CD4-positive, alpha-beta memory T cell (primary cell): ENCODE measurements at regions not wholly inside any gene's neighbourhood (a gene's known extent, or its start where the extent isn't known, plus 50 kb on each side); places are given as distances from the start of the nearest gene placed in this dataset.
A peak's percentile ranks its signal among the peaks of the same experiment; 100 is the strongest.

Experiments
- CTCF ChIA-PET: fragments of 350-600 bp; sonication (Branson Sonifier 250); formaldehyde crosslinking; loops from one replicate; lab custom pipeline; 2021; ENCODE audit warnings: inconsistent platforms; ENCODE audit not compliant: partially characterized antibody; lab: Charles Lee
- POLR2A ChIA-PET: fragments of 350-600 bp; sonication (Branson Sonifier 250); formaldehyde crosslinking; loops from one replicate; lab custom pipeline; 2021; ENCODE audit not compliant: partially characterized antibody; lab: Charles Lee
- DNase-seq, 5 donors: peaks; one replicate each; pipeline versions ENCODE4 v3.0.0 to v3.0.0-alpha.2; 2020 to 2022; ENCODE audit warnings: mixed read lengths in 1 of 5
- H3K27ac ChIP-seq: one replicate; pipeline ENCODE4 v1.7.0; 2013; ENCODE audit warnings: low read depth, low read length
- H3K27me3 ChIP-seq: 2 replicates; pipeline ENCODE4 v1.7.0; 2013; ENCODE audit warnings: mild to moderate bottlenecking, low read length, moderate library complexity; ENCODE audit not compliant: insufficient read depth
- H3K36me3 ChIP-seq: 2 replicates; pipeline ENCODE4 v1.7.0; 2013; ENCODE audit warnings: mild to moderate bottlenecking, low read length, moderate library complexity; ENCODE audit not compliant: insufficient read depth
- H3K4me1 ChIP-seq: 2 replicates; pipeline ENCODE4 v1.7.0; 2013; ENCODE audit warnings: mild to moderate bottlenecking, low read length, moderate library complexity; ENCODE audit not compliant: insufficient read depth
- H3K4me3 ChIP-seq, 2 donors: one replicate each; pipeline ENCODE4 v1.7.0; 2013; ENCODE audit warnings: low read length in 2 of 2, mild to moderate bottlenecking in 1 of 2
- H3K9me3 ChIP-seq, 2 donors: one replicate each; pipeline ENCODE4 v1.7.0; 2013; ENCODE audit warnings: low read length in 2 of 2, control low read depth in 1 of 2; ENCODE audit not compliant: control insufficient read depth in 1 of 2
- H3K27ac Mint-ChIP-seq, 7 donors: one replicate each; pipeline ENCODE4 v1.8.0; 2020 to 2021; ENCODE audit warnings: mixed read lengths in 7 of 7, mild to moderate bottlenecking in 6 of 7, inconsistent platforms in 3 of 7, moderate library complexity in 3 of 7
- H3K27me3 Mint-ChIP-seq, 2 donors: one replicate each; pipeline ENCODE4 v1.8.0; 2020 to 2021; ENCODE audit warnings: mixed read lengths in 2 of 2
- H3K36me3 Mint-ChIP-seq, 2 donors: one replicate each; pipeline ENCODE4 v1.8.0; 2020 to 2021; ENCODE audit warnings: mixed read lengths in 2 of 2, inconsistent platforms in 1 of 2, mild to moderate bottlenecking in 1 of 2
- H3K4me1 Mint-ChIP-seq, 4 donors: one replicate each; pipeline ENCODE4 v1.8.0; 2020 to 2021; ENCODE audit warnings: mixed read lengths in 4 of 4, mild to moderate bottlenecking in 1 of 4
- H3K4me3 Mint-ChIP-seq, 8 donors: one replicate each; pipeline ENCODE4 v1.8.0; 2020 to 2021; ENCODE audit warnings: mixed read lengths in 8 of 8, mild to moderate bottlenecking in 7 of 8, moderate library complexity in 6 of 8, inconsistent platforms in 3 of 8
- H3K9me3 Mint-ChIP-seq, 8 donors: one replicate each; pipeline ENCODE4 v1.8.0; 2020 to 2021; ENCODE audit warnings: mixed read lengths in 8 of 8, mild to moderate bottlenecking in 5 of 8, inconsistent platforms in 3 of 8, moderate library complexity in 1 of 8
- intact Hi-C: fragments of 100-400 bp; cut with micrococcal nuclease; formaldehyde crosslinking; loops from one replicate; pipeline ENCODE4 v1.15.1; 2023

GRCh38 chr2:43027097-43027873, 199.1 kb downstream of the ZFP36L2 start:
- no peak overlapping the region for H3K4me3 Mint-ChIP-seq
- no peaks in the 10 kb centered on the region for H3K27me3 Mint-ChIP-seq
- intact Hi-C loops = no loop called here
- H3K36me3 ChIP-seq = no peaks in the 10 kb centered on the region
- ChIA-PET CTCF (no interaction called here), POLR2A (no interaction called here)
- no peaks in the 10 kb centered on the region for H3K27me3 ChIP-seq
- H3K36me3 Mint-ChIP-seq = peaks cover 0 to 3% of the 10 kb centered on the region in 2 donors
- H3K9me3 Mint-ChIP-seq = peaks cover 0 to 6% (median 2%) of the 10 kb centered on the region in 8 donors
- no peak overlapping the region for H3K4me3 ChIP-seq
- H3K27ac ChIP-seq = no peak overlapping the region
- H3K27ac Mint-ChIP-seq = peak overlapping the region in 1 of 7 donors; percentile 17
- no peak for DNase-seq
- no peaks in the 10 kb centered on the region for H3K9me3 ChIP-seq
- peaks cover 4% of the 10 kb centered on the region for H3K4me1 ChIP-seq
- H3K4me1 Mint-ChIP-seq = peaks cover 5 to 13% (median 8%) of the 10 kb centered on the region in 4 donors

- Mint-ChIP-seq H3K4me3 (no peak overlapping the region), H3K9me3 (peaks cover 0 to 11% (median 4%) of the 10 kb centered on the region in 8 donors), H3K27me3 (no peaks in the 10 kb centered on the region), H3K4me1 (peaks cover 4 to 10% (median 7%) of the 10 kb centered on the region in 4 donors), H3K36me3 (peaks cover 0 to 3% of the 10 kb centered on the region in 2 donors), H3K27ac (no peak overlapping the region)
- CTCF ChIA-PET = interaction anchor here (1.6 kb wide), 1 partner anchor 202 kb away, joined by 6 read pairs; no protein-coding TSS in a partner anchor
- Histone ChIP-seq H3K4me1 (peaks cover 3% of the 10 kb centered on the region), H3K9me3 (no peaks in the 10 kb centered on the region), H3K4me3 (no peak overlapping the region), H3K27ac (no peak overlapping the region), H3K36me3 (no peaks in the 10 kb centered on the region), H3K27me3 (no peaks in the 10 kb centered on the region)
- intact Hi-C loops = no loop called here
- no peak for DNase-seq
- POLR2A ChIA-PET = no interaction called here
These were observed 199.8 kb downstream of the ZFP36L2 start for GRCh38 chr2:43026426-43027096.

GRCh38 chr2:43025709-43026295, 200.6 kb downstream of the ZFP36L2 start:
- Histone ChIP-seq H3K4me1 (peaks cover 3% of the 10 kb centered on the region), H3K27me3 (no peaks in the 10 kb centered on the region), H3K36me3 (no peaks in the 10 kb centered on the region), H3K9me3 (no peaks in the 10 kb centered on the region), H3K27ac (no peak overlapping the region), H3K4me3 (no peak overlapping the region)
- ChIA-PET CTCF (interaction anchor here (1.1 to 1.6 kb wide), 2 partner anchors 203 to 459 kb away, joined by 3 to 6 read pairs; no protein-coding TSS in a partner anchor), POLR2A (no interaction called here)
- Mint-ChIP-seq H3K4me3 (no peak overlapping the region), H3K9me3 (peaks cover 0 to 15% (median 6%) of the 10 kb centered on the region in 8 donors), H3K27me3 (no peaks in the 10 kb centered on the region), H3K4me1 (peaks cover 4 to 10% (median 7%) of the 10 kb centered on the region in 4 donors), H3K36me3 (peaks cover 0 to 3% of the 10 kb centered on the region in 2 donors), H3K27ac (peak overlapping the region in 1 of 7 donors; percentile 54)
- no peak for DNase-seq
- intact Hi-C loops = no loop called here

GRCh38 chr2:43024515-43025011, 201.8 kb downstream of the ZFP36L2 start:
- CTCF ChIA-PET = interaction anchor here (1.1 to 1.6 kb wide), 7 partner anchors 15 to 514 kb away, joined by 3 to 10 read pairs (median 5); no protein-coding TSS in a partner anchor
- peaks cover 0 to 3% of the 10 kb centered on the region in 2 donors for H3K36me3 Mint-ChIP-seq
- no peak overlapping the region for H3K4me3 Mint-ChIP-seq
- no peaks in the 10 kb centered on the region for H3K9me3 ChIP-seq
- H3K27me3 ChIP-seq = no peaks in the 10 kb centered on the region
- no peaks in the 10 kb centered on the region for H3K36me3 ChIP-seq
- H3K9me3 Mint-ChIP-seq = peaks cover 0 to 19% (median 11%) of the 10 kb centered on the region in 8 donors
- H3K4me3 ChIP-seq = no peak overlapping the region
- peak in 3 of 5 donors; percentile 7 to 20 (median 17) for DNase-seq
- H3K4me1 ChIP-seq = peaks cover 3% of the 10 kb centered on the region
- H3K27me3 Mint-ChIP-seq = no peaks in the 10 kb centered on the region
- no peak overlapping the region for H3K27ac ChIP-seq
- H3K4me1 Mint-ChIP-seq = peaks cover 4 to 10% (median 7%) of the 10 kb centered on the region in 4 donors
- intact Hi-C loops = loop anchor here (1.0 to 5.0 kb wide), 2 partner anchors 205 to 458 kb away; no protein-coding TSS in a partner anchor
- POLR2A ChIA-PET = interaction anchor here (1.0 to 1.6 kb wide), 2 partner anchors 197 to 205 kb away, joined by 4 to 6 read pairs; no protein-coding TSS in a partner anchor
- H3K27ac Mint-ChIP-seq = peak overlapping the region in 3 of 7 donors; percentile 29 to 57 (median 53)

GRCh38 chr2:43023791-43024514, 202.5 kb downstream of the ZFP36L2 start:
- no peaks in the 10 kb centered on the region for H3K27me3 ChIP-seq
- intact Hi-C loops = loop anchor here (1.0 to 5.0 kb wide), 2 partner anchors 205 to 458 kb away; no protein-coding TSS in a partner anchor
- H3K27ac ChIP-seq = no peak overlapping the region
- Mint-ChIP-seq H3K27ac (peak overlapping the region in 1 of 7 donors; percentile 29), H3K36me3 (peaks cover 0 to 3% of the 10 kb centered on the region in 2 donors), H3K9me3 (peaks cover 0 to 19% (median 11%) of the 10 kb centered on the region in 8 donors), H3K4me1 (peaks cover 4 to 10% (median 7%) of the 10 kb centered on the region in 4 donors), H3K27me3 (no peaks in the 10 kb centered on the region), H3K4me3 (no peak overlapping the region)
- no peak for DNase-seq
- H3K36me3 ChIP-seq = no peaks in the 10 kb centered on the region
- ChIA-PET POLR2A (interaction anchor here (0.7 to 1.6 kb wide), 3 partner anchors 13 to 205 kb away, joined by 3 to 6 read pairs (median 4); no protein-coding TSS in a partner anchor), CTCF (interaction anchor here (1.1 to 1.6 kb wide), 6 partner anchors 14 to 515 kb away, joined by 4 to 10 read pairs (median 5); no protein-coding TSS in a partner anchor)
- peaks cover 3% of the 10 kb centered on the region for H3K4me1 ChIP-seq
- H3K4me3 ChIP-seq = no peak overlapping the region
- H3K9me3 ChIP-seq = no peaks in the 10 kb centered on the region

GRCh38 chr2:43022896-43023295, 203.5 kb downstream of the ZFP36L2 start:
- POLR2A ChIA-PET = interaction anchor here (1.6 kb wide), 1 partner anchor 206 kb away, joined by 6 read pairs; no protein-coding TSS in a partner anchor
- no peaks in the 10 kb centered on the region for H3K9me3 ChIP-seq
- H3K4me3 Mint-ChIP-seq = no peak overlapping the region
- intact Hi-C loops = loop anchor here (5.0 kb wide), 1 partner anchor 459 kb away; no protein-coding TSS in a partner anchor
- peaks cover 0 to 2% of the 10 kb centered on the region in 2 donors for H3K27me3 Mint-ChIP-seq
- CTCF ChIA-PET = interaction anchor here (1.5 kb wide), 1 partner anchor 461 kb away, joined by 10 read pairs; no protein-coding TSS in a partner anchor
- DNase-seq = no peak
- peaks cover 3% of the 10 kb centered on the region for H3K4me1 ChIP-seq
- H3K9me3 Mint-ChIP-seq = peaks cover 0 to 18% (median 11%) of the 10 kb centered on the region in 8 donors
- peaks cover 0 to 3% of the 10 kb centered on the region in 2 donors for H3K36me3 Mint-ChIP-seq
- H3K27ac ChIP-seq = no peak overlapping the region
- no peak overlapping the region for H3K4me3 ChIP-seq
- H3K4me1 Mint-ChIP-seq = peaks cover 4 to 10% (median 7%) of the 10 kb centered on the region in 4 donors
- peak overlapping the region in 1 of 7 donors; percentile 15 for H3K27ac Mint-ChIP-seq
- H3K36me3 ChIP-seq = no peaks in the 10 kb centered on the region
- H3K27me3 ChIP-seq = no peaks in the 10 kb centered on the region
